HepG2 (cell line): ENCODE measurements at regions not wholly inside any gene's neighbourhood (a gene's known extent, or its start where the extent isn't known, plus 50 kb on each side); places are given as distances from the start of the nearest gene placed in this dataset.

Source experiments
- ATAC-seq: fragments of 200-7000 bp; cut with Tn5 transposase; 3 replicates; pipeline ENCODE4 v1.9.1; 2020; ENCODE audit warnings: mild to moderate bottlenecking, moderate library complexity
- BruUV-seq: library from RNA; stranded (reverse); fragments of 400-500 nt; replicated peaks from 2 replicates; lab custom pipeline; 2021; lab: Mats Ljungman, UMichigan
- CTCF ChIA-PET: fragments of 300-600 bp; formaldehyde crosslinking; extraction: SDS; loops from one replicate; lab custom pipeline; 2021; ENCODE audit warnings: low total read pairs, inconsistent platforms, low intra/inter-chr PET ratio; lab: Yijun Ruan, JAX
- POLR2A ChIA-PET: fragments of 350-600 bp; sonication (Branson Sonifier 250); formaldehyde crosslinking; loops from one replicate; lab custom pipeline; 2020; ENCODE audit warnings: antibody characterized with exemption, inconsistent platforms; lab: Yijun Ruan, JAX
- DNase-seq: peaks from one replicate; pipeline ENCODE4 v3.0.0-alpha.2; 2015; ENCODE audit warnings: low spot score
- FAIRE-seq: peaks from 3 replicates; lab custom pipeline; 2011; peaks lifted over from hg19 to GRCh38; lab: Jason Lieb, UNC
- H2AFZ ChIP-seq: one replicate; pipeline ENCODE4 v1.6.1; 2011; ENCODE audit warnings: low read length, inconsistent platforms
- H3K27ac ChIP-seq: fragments of 300-600 bp; 3 replicates; pipeline ENCODE4 v1.8.0; 2011; ENCODE audit warnings: mixed run types, mild to moderate bottlenecking, mixed read lengths, low read length, inconsistent platforms; ENCODE audit not compliant: insufficient read depth; ENCODE audit errors: extremely low read length
- H3K27me3 ChIP-seq, 2 experiments: fragments of 200-600 bp in 1 of 2; 2 replicates in 1 of 2; 3 replicates in 1 of 2; pipeline versions ENCODE4 v1.6.0 to v1.8.0; 2011; ENCODE audit warnings: low read length in 2 of 2, mild to moderate bottlenecking in 2 of 2, moderate library complexity in 2 of 2, inconsistent platforms in 1 of 2; ENCODE audit not compliant: insufficient read depth in 2 of 2, control insufficient read depth in 1 of 2
- H3K36me3 ChIP-seq, 2 experiments: fragments of 200-600 bp in 1 of 2; replicated peaks in 1 of 2; 2 replicates in 1 of 2; 3 replicates in 1 of 2; pipeline versions ENCODE4 v1.5.1 to v1.8.0; 2011; ENCODE audit warnings: low read length in 2 of 2, inconsistent platforms in 1 of 2; ENCODE audit not compliant: insufficient read depth in 2 of 2, control insufficient read depth in 1 of 2
- H3K4me1 ChIP-seq: 2 replicates; pipeline ENCODE4 v1.5.1; 2012; ENCODE audit warnings: low read length, inconsistent platforms; ENCODE audit not compliant: insufficient read depth
- H3K4me2 ChIP-seq: 2 replicates; pipeline ENCODE4 v1.6.0; 2011; ENCODE audit warnings: low read depth, low read length, inconsistent platforms
- H3K4me3 ChIP-seq, 3 experiments: fragments of 200-600 bp in 1 of 3; sonication (generic), shearing (Covaris generic) in 1 of 3; replicated peaks in 1 of 3; 2 replicates each; pipeline ENCODE4 v1.5.1; 2011 to 2016; ENCODE audit warnings: low read length in 3 of 3, inconsistent platforms in 2 of 3, low read depth in 2 of 3, mild to moderate bottlenecking in 2 of 3, control low read depth in 1 of 3, mixed read lengths in 1 of 3; ENCODE audit not compliant: insufficient read depth in 1 of 3
- H3K79me2 ChIP-seq: one replicate; pipeline ENCODE4 v1.6.1; 2011; ENCODE audit warnings: low read length, inconsistent platforms; ENCODE audit not compliant: insufficient read depth
- H3K9ac ChIP-seq: 2 replicates; pipeline ENCODE4 v1.6.0; 2011; ENCODE audit warnings: mild to moderate bottlenecking, low read depth, low read length, inconsistent platforms; ENCODE audit not compliant: insufficient read depth
- H3K9me3 ChIP-seq: 2 replicates; pipeline ENCODE4 v1.5.1; 2012; ENCODE audit warnings: mild to moderate bottlenecking, low read length
- H4K20me1 ChIP-seq: 2 replicates; pipeline ENCODE4 v1.6.0; 2011; ENCODE audit warnings: inconsistent platforms, mild to moderate bottlenecking, low read length, moderate library complexity; ENCODE audit not compliant: insufficient read depth
- ARID2 ChIP-seq: sonication (generic); formaldehyde crosslinking; IDR thresholded peaks from 2 replicates; pipeline ENCODE4 v1.8.1; 2022; ENCODE audit warnings: mild to moderate bottlenecking, missing genetic modification reagents, borderline replicate concordance
- KDM5A ChIP-seq: fragments of 200-600 bp; sonication (generic); IDR thresholded peaks from 2 replicates; pipeline ENCODE4 v1.7.0; 2018; ENCODE audit warnings: antibody characterized with exemption, mild to moderate bottlenecking, low read length, borderline replicate concordance
- KLF16 ChIP-seq, 2 experiments: sonication (generic) in 1 of 2; formaldehyde crosslinking in 1 of 2; IDR thresholded peaks; 2 replicates each; pipeline versions ENCODE4 v1.6.1 to v1.8.0; 2016 to 2023; ENCODE audit warnings: missing genetic modification reagents in 2 of 2, missing compliant biosample characterization in 1 of 2
- MZF1 ChIP-seq: sonication (generic); formaldehyde crosslinking; IDR thresholded peaks from 2 replicates; pipeline ENCODE4 v1.8.1; 2023; ENCODE audit warnings: mild to moderate bottlenecking, missing genetic modification reagents, borderline replicate concordance
- NFATC3 ChIP-seq: sonication (generic); formaldehyde crosslinking; IDR thresholded peaks from 2 replicates; pipeline ENCODE4 v1.5.1; 2020; ENCODE audit warnings: mild to moderate bottlenecking, missing genetic modification reagents
- PCBP1 ChIP-seq: fragments of 200-400 bp; formaldehyde crosslinking; IDR thresholded peaks from 2 replicates; pipeline ENCODE4 v1.6.1; 2017; ENCODE audit warnings: mild to moderate bottlenecking, low read depth, low read length, borderline replicate concordance
- PITX1 ChIP-seq: sonication (generic); formaldehyde crosslinking; IDR thresholded peaks from 2 replicates; pipeline ENCODE4 v1.5.1; 2020; ENCODE audit warnings: mild to moderate bottlenecking, missing genetic modification reagents
- RARG ChIP-seq: sonication (generic); formaldehyde crosslinking; IDR thresholded peaks from 2 replicates; pipeline ENCODE4 v1.4.0; 2020; ENCODE audit warnings: low read depth, mild to moderate bottlenecking, missing genetic modification reagents
- RBM39 ChIP-seq: fragments of 200-400 bp; formaldehyde crosslinking; IDR thresholded peaks from one replicate; pipeline ENCODE4 v1.6.1; 2018; ENCODE audit warnings: antibody characterized with exemption, mild to moderate bottlenecking, low read depth, low read length; ENCODE audit not compliant: poor library complexity, severe bottlenecking
- RFXAP ChIP-seq: sonication (generic); formaldehyde crosslinking; IDR thresholded peaks from 2 replicates; pipeline ENCODE4 v1.4.0; 2020; ENCODE audit warnings: missing genetic modification reagents, borderline replicate concordance
- SIX4 ChIP-seq: sonication (generic); formaldehyde crosslinking; IDR thresholded peaks from 2 replicates; pipeline ENCODE4 v1.4.0; 2020; ENCODE audit warnings: missing genetic modification reagents
- SMAD9 ChIP-seq: sonication (generic); formaldehyde crosslinking; IDR thresholded peaks from 2 replicates; pipeline ENCODE4 v1.5.1; 2020; ENCODE audit warnings: mild to moderate bottlenecking, missing genetic modification reagents
- SP5 ChIP-seq: IDR thresholded peaks from 2 replicates; pipeline ENCODE4 v1.6.1; 2016; ENCODE audit warnings: low read depth, borderline replicate concordance
- ZFYVE20 ChIP-seq: sonication (generic); formaldehyde crosslinking; IDR thresholded peaks from 2 replicates; pipeline ENCODE4 v1.8.0; 2023; ENCODE audit warnings: low read depth, mild to moderate bottlenecking, moderate library complexity, missing genetic modification reagents, borderline replicate concordance
- ZNF160 ChIP-seq: sonication (generic); formaldehyde crosslinking; IDR thresholded peaks from 2 replicates; pipeline ENCODE4 v1.8.0; 2022; ENCODE audit warnings: mild to moderate bottlenecking, inconsistent platforms, missing genetic modification reagents
- ZNF331 ChIP-seq: sonication (generic); formaldehyde crosslinking; IDR thresholded peaks from 2 replicates; pipeline ENCODE4 v1.4.0; 2020; ENCODE audit warnings: missing genetic modification reagents
- ZNF572 ChIP-seq: sonication (generic); formaldehyde crosslinking; IDR thresholded peaks from 2 replicates; pipeline ENCODE4 v1.5.1; 2020; ENCODE audit warnings: mild to moderate bottlenecking, missing genetic modification reagents
- ZNF792 ChIP-seq: IDR thresholded peaks from 2 replicates; pipeline ENCODE4 v1.6.1; 2016
- WGBS: methylation state at CpG from one replicate; pipeline ENCODE4 v1.1.6; 2017; ENCODE audit warnings: low lambda C conversion rate; 5-methylcytosine and 5-hydroxymethylcytosine counted together
- in situ Hi-C: cut with HindIII; loops from 2 replicates; pipeline ENCODE4 v1.10.0; 2017; ENCODE audit warnings: low pct_unique_long_range_greater_than_20kb; ENCODE audit not compliant: extremely low pct_ligation_motif_present
- intact Hi-C: fragments of 100-400 bp; cut with micrococcal nuclease; formaldehyde crosslinking; loops from one replicate; pipeline ENCODE4 v1.10.0; 2022; ENCODE audit not compliant: unreplicated experiment
- TF ChIP-seq, protein P1 (sequence below): IDR thresholded peaks from 2 replicates; pipeline ENCODE4 v1.6.1; 2012; ENCODE audit warnings: low read depth, low read length, improper control_type of control experiment

DNA sequence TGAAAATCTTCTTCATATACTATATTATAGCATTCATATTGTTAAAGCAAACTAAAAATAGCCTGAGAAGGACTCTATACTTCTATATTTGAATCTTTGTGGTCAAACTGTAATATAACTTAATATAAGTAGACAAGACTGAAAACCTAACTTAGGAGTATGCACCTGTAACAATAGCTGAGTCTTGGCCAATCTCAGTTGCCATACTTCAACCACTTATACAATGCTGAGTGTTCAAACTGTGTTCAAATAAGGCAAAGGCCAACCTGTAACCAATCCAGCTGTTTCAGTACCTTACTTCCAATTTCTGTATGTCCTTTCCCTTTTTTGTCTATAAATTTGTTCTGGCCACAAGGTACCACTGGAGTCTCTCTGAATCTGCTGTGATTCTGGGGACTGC is 1360.8 kb upstream of the CDH9 start (continued):
- TF ChIP-seq MZF1 (CRISPR knock-in tag): no peak

GRCh38 chr5:28398185-28398584 is 1359.8 kb upstream of the CDH9 start:
- H3K79me2 ChIP-seq: no peaks in the 10 kb centered on the region
- 0% methylated on average over 3 of the region's 3 CpGs for WGBS
- H3K27ac ChIP-seq: no peak overlapping the region
- no peaks in the 10 kb centered on the region for H3K36me3 ChIP-seq
- ATAC-seq (no peak), FAIRE-seq (no peak), DNase-seq (no peak)
- H2AFZ ChIP-seq: no peak overlapping the region
- no peak for TF ChIP-seq RBM39
- BruUV-seq: no TSS peak
- H3K4me2 ChIP-seq: no peak overlapping the region
- H3K4me3 ChIP-seq: no peak overlapping the region
- POLR2A ChIA-PET: no interaction called here
- H3K9ac ChIP-seq: no peak overlapping the region
- in situ Hi-C loops: no loop called here
- H3K27me3 ChIP-seq: no peaks in the 10 kb centered on the region
- no peaks in the 10 kb centered on the region for H3K4me1 ChIP-seq
- no peaks in the 10 kb centered on the region for H3K9me3 ChIP-seq
- no peaks in the 10 kb centered on the region for H4K20me1 ChIP-seq
- CTCF ChIA-PET: no interaction called here
- intact Hi-C loops: no loop called here

- no peak for FAIRE-seq
- ChIA-PET POLR2A (no interaction called here), CTCF (no interaction called here)
- DNase-seq: no peak
- WGBS: 0% methylated on average over 4 of the region's 4 CpGs
- H3K4me3 ChIP-seq: no peak overlapping the region
- no peak overlapping the region for H3K27ac ChIP-seq
- in situ Hi-C loops: no loop called here
- intact Hi-C loops: no loop called here
- no peaks in the 10 kb centered on the region for H3K27me3 ChIP-seq
- H3K9ac ChIP-seq: no peak overlapping the region
- H4K20me1 ChIP-seq: no peaks in the 10 kb centered on the region
- H3K79me2 ChIP-seq: no peaks in the 10 kb centered on the region
- no peak overlapping the region for H3K4me2 ChIP-seq
- ATAC-seq: no peak
- H3K9me3 ChIP-seq: no peaks in the 10 kb centered on the region
- no peak overlapping the region for H2AFZ ChIP-seq
- no peaks in the 10 kb centered on the region for H3K4me1 ChIP-seq
- no TSS peak for BruUV-seq
- no peaks in the 10 kb centered on the region for H3K36me3 ChIP-seq
- TF ChIP-seq KDM5A: no peak
- TF ChIP-seq NFATC3 (CRISPR knock-in tag): no peak
- TF ChIP-seq PCBP1: no peak
- TF ChIP-seq ZNF792 (CRISPR knock-in tag): no peak
- no peak for TF ChIP-seq ZFYVE20 (CRISPR knock-in tag)
- no peak for TF ChIP-seq SIX4 (CRISPR knock-in tag)
- no peak for TF ChIP-seq ARID2 (CRISPR knock-in tag)
- no peak for TF ChIP-seq ZNF160 (CRISPR knock-in tag)
- no peak for TF ChIP-seq ZNF572 (CRISPR knock-in tag)
- no peak for TF ChIP-seq PITX1 (CRISPR knock-in tag)
- no peak for TF ChIP-seq KLF16 (CRISPR knock-in tag; IDR thresholded peaks at IDR 0.05)
- TF ChIP-seq RARG (CRISPR knock-in tag): no peak
- TF ChIP-seq, protein P1, sequence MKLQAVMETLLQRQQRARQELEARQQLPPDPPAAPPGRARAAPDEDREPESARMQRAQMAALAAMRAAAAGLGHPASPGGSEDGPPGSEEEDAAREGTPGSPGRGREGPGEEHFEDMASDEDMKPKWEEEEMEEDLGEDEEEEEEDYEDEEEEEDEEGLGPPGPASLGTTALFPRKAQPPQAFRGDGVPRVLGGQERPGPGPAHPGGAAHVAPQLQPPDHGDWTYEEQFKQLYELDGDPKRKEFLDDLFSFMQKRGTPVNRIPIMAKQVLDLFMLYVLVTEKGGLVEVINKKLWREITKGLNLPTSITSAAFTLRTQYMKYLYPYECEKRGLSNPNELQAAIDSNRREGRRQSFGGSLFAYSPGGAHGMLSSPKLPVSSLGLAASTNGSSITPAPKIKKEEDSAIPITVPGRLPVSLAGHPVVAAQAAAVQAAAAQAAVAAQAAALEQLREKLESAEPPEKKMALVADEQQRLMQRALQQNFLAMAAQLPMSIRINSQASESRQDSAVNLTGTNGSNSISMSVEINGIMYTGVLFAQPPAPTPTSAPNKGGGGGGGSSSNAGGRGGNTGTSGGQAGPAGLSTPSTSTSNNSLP: no peak
- no peak for TF ChIP-seq RFXAP (CRISPR knock-in tag)
- no peak for TF ChIP-seq SP5 (CRISPR knock-in tag)
- TF ChIP-seq SMAD9: no peak
- no peak for TF ChIP-seq ZNF331 (CRISPR knock-in tag)
Measured at GRCh38 chr5:28397502-28397941, 1359.1 kb upstream of the CDH9 start.
